Endothelial cell of umbilical vein (primary cell): ENCODE measurements at regions not wholly inside any gene's neighbourhood (a gene's known extent, or its start where the extent isn't known, plus 50 kb on each side); places are given as distances from the start of the nearest gene placed in this dataset.

Experiments
- BruUV-seq: library from RNA; stranded (reverse); fragments of 400-500 nt; replicated peaks from 2 replicates; lab custom pipeline; 2021; lab: Mats Ljungman, UMichigan
- CTCF ChIA-PET: fragments of 300-600, 350-600 bp; sonication (Branson Sonifier 250); formaldehyde crosslinking; loops from one replicate; lab custom pipeline; 2021; ENCODE audit warnings: antibody characterized with exemption, inconsistent platforms; lab: Charles Lee
- POLR2A ChIA-PET: fragments of 300-600, 350-600 bp; sonication (Branson Sonifier 250); formaldehyde crosslinking; loops from one replicate; lab custom pipeline; 2021; ENCODE audit warnings: antibody characterized with exemption, inconsistent platforms; lab: Charles Lee
- DNase-seq: peaks from one replicate; pipeline ENCODE4 v3.0.0-alpha.2; 2011; ENCODE audit warnings: low read depth, low spot score
- FAIRE-seq: peaks from 2 replicates; lab custom pipeline; 2011; peaks lifted over from hg19 to GRCh38; lab: Jason Lieb, UNC
- H2AFZ ChIP-seq: 2 replicates; pipeline ENCODE4 v1.6.0; 2012; ENCODE audit warnings: low read depth, low read length, control low read depth, inconsistent platforms
- H3K27ac ChIP-seq: 2 replicates; pipeline ENCODE4 v1.5.1; 2011; ENCODE audit warnings: low read depth, mild to moderate bottlenecking, control low read depth, low read length, moderate library complexity; ENCODE audit not compliant: insufficient read depth
- H3K27me3 ChIP-seq, 2 experiments: 2 replicates each; pipeline versions ENCODE4 v1.6.0 to v1.6.1; 2011; ENCODE audit warnings: low read length in 2 of 2, mixed read lengths in 1 of 2; ENCODE audit not compliant: control insufficient read depth in 2 of 2, insufficient read depth in 2 of 2
- H3K36me3 ChIP-seq, 2 experiments: 2 replicates in 1 of 2; 3 replicates in 1 of 2; pipeline ENCODE4 v1.5.1; 2011; ENCODE audit warnings: low read length in 2 of 2, mild to moderate bottlenecking in 1 of 2, moderate library complexity in 1 of 2; ENCODE audit not compliant: control insufficient read depth in 2 of 2, insufficient read depth in 2 of 2; ENCODE audit errors: extremely low read depth in 1 of 2
- H3K4me1 ChIP-seq: 3 replicates; pipeline ENCODE4 v1.5.1; 2011; ENCODE audit warnings: mild to moderate bottlenecking, low read length; ENCODE audit not compliant: control insufficient read depth, insufficient read depth; ENCODE audit errors: extremely low read depth
- H3K4me2 ChIP-seq: 2 replicates; pipeline ENCODE4 v1.6.1; 2011; ENCODE audit warnings: low read length, control low read depth, mixed read lengths; ENCODE audit not compliant: insufficient read depth
- H3K4me3 ChIP-seq, 3 experiments: fragments of 200-600 bp in 1 of 3; sonication (generic), shearing (Covaris generic) in 1 of 3; replicated peaks in 1 of 3; 2 replicates each; pipeline ENCODE4 v1.5.1; 2011 to 2016; ENCODE audit warnings: control low read depth in 3 of 3, low read length in 3 of 3, mild to moderate bottlenecking in 2 of 3, inconsistent platforms in 1 of 3, low read depth in 1 of 3, moderate library complexity in 1 of 3; ENCODE audit not compliant: insufficient read depth in 1 of 3
- H3K79me2 ChIP-seq: 2 replicates; pipeline ENCODE4 v1.6.0; 2012; ENCODE audit warnings: low read length, inconsistent platforms; ENCODE audit not compliant: control insufficient read depth, insufficient read depth
- H3K9ac ChIP-seq: replicated peaks from 2 replicates; pipeline ENCODE3; 2011; ENCODE audit warnings: low read length, control low read depth; ENCODE audit not compliant: insufficient read depth; ENCODE audit errors: extremely low read depth
- H3K9me1 ChIP-seq: replicated peaks from 3 replicates; pipeline ENCODE4 v1.6.0; 2011; ENCODE audit warnings: mild to moderate bottlenecking, low read length; ENCODE audit not compliant: control insufficient read depth, insufficient read depth; ENCODE audit errors: extremely low read depth
- H3K9me3 ChIP-seq: replicated peaks from 2 replicates; pipeline ENCODE4 v1.5.1; 2012; ENCODE audit warnings: low read length, inconsistent platforms; ENCODE audit not compliant: control insufficient read depth, insufficient read depth
- H4K20me1 ChIP-seq: replicated peaks from 2 replicates; pipeline ENCODE3; 2011; ENCODE audit warnings: mild to moderate bottlenecking, low read length; ENCODE audit not compliant: control insufficient read depth, insufficient read depth; ENCODE audit errors: extremely low read depth
- CTCF ChIP-seq, 2 donors: IDR thresholded peaks; 1 replicate in 1 of 2; 2 replicates in 1 of 2; pipeline ENCODE4 v1.5.1; 2011; ENCODE audit warnings: low read length in 2 of 2, mild to moderate bottlenecking in 2 of 2, moderate library complexity in 2 of 2, control low read depth in 1 of 2, inconsistent platforms in 1 of 2, low read depth in 1 of 2; ENCODE audit not compliant: insufficient read depth in 1 of 2; ENCODE audit errors: extremely low read depth in 1 of 2
- EZH2 ChIP-seq: IDR thresholded peaks from 2 replicates; pipeline ENCODE4 v1.6.1; 2012; ENCODE audit warnings: borderline replicate concordance, low read depth, mild to moderate bottlenecking, moderate library complexity, low read length, inconsistent platforms; ENCODE audit not compliant: severe bottlenecking
- FOS ChIP-seq: IDR thresholded peaks from 2 replicates; pipeline ENCODE4 v1.6.1; 2011; ENCODE audit warnings: mild to moderate bottlenecking, low read length, moderate library complexity, borderline replicate concordance; ENCODE audit not compliant: insufficient read depth
- GATA2 ChIP-seq: IDR thresholded peaks from 2 replicates; pipeline ENCODE4 v1.7.0; 2011; ENCODE audit warnings: low read depth, mild to moderate bottlenecking, moderate library complexity, mixed read lengths, low read length; ENCODE audit not compliant: insufficient read length, insufficient read depth
- JUN ChIP-seq: IDR thresholded peaks from 2 replicates; pipeline ENCODE4 v1.6.1; 2011; ENCODE audit warnings: borderline replicate concordance, low read depth; ENCODE audit not compliant: insufficient read length, insufficient read depth
- MYC ChIP-seq: IDR thresholded peaks from one replicate; pipeline ENCODE4 v1.6.1; 2011; ENCODE audit warnings: mild to moderate bottlenecking, low read depth, low read length
- POLR2A ChIP-seq: IDR thresholded peaks from 2 replicates; pipeline ENCODE4 v1.6.1; 2012; ENCODE audit warnings: low read depth, mild to moderate bottlenecking, control low read depth, low read length
- dilution Hi-C: fragments of 300-500 bp; cut with MboI; formaldehyde crosslinking; loops from one replicate; pipeline ENCODE4 v1.15.0; 2019; ENCODE audit warnings: low sequenced_read_pairs; ENCODE audit not compliant: extremely low pct_ligation_motif_present
- intact Hi-C: fragments of 100-400 bp; cut with micrococcal nuclease; formaldehyde crosslinking; loops from one replicate; pipeline ENCODE4 v1.10.0; 2022

- H3K4me3 ChIP-seq = no peak overlapping the region
- no peak for TF ChIP-seq FOS
- no peak for TF ChIP-seq EZH2
- no peak for TF ChIP-seq JUN
- TF ChIP-seq GATA2 = no peak
- TF ChIP-seq CTCF (IDR thresholded peaks at IDR 0.05; ENCODE audit: extremely low read depth in 1 of 2, insufficient read depth in 1 of 2, low read depth in 1 of 2, low read length in 2 of 2) = no peak
- no peak for TF ChIP-seq MYC
- no peak for TF ChIP-seq POLR2A
- intact Hi-C loops = no loop called here
- H2AFZ ChIP-seq = no peak overlapping the region
- H3K4me2 ChIP-seq = no peak overlapping the region
- peaks cover 4 to 15% of the 10 kb centered on the region in 2 experiments for H3K27me3 ChIP-seq
- dilution Hi-C loops = no loop called here
- H3K9ac ChIP-seq = no peak overlapping the region
- no peaks in the 10 kb centered on the region for H3K79me2 ChIP-seq
- POLR2A ChIA-PET = no interaction called here
- no peak overlapping the region for H3K27ac ChIP-seq
- FAIRE-seq (no peak), DNase-seq (no peak)
- no TSS peak for BruUV-seq
- H3K4me1 ChIP-seq = no peaks in the 10 kb centered on the region
- no peaks in the 10 kb centered on the region for H3K9me3 ChIP-seq
- no peaks in the 10 kb centered on the region for H4K20me1 ChIP-seq
- CTCF ChIA-PET = no interaction called here
- no peaks in the 10 kb centered on the region for H3K36me3 ChIP-seq
- no peaks in the 10 kb centered on the region for H3K9me1 ChIP-seq
These were observed 75.5 kb upstream of the GLI2 start for GRCh38 chr2:120660056-120660694.
